SHP77 (cell line): ENCODE measurements at regions not wholly inside any gene's neighbourhood (a gene's known extent, or its start where the extent isn't known, plus 50 kb on each side); places are given as distances from the start of the nearest gene placed in this dataset.
"Not testable (repeated sequence)": the region's sequence is repeated elsewhere in the genome, so short reads cannot be mapped to it uniquely, and the experiment has no call there.

Source experiments
- DNase-seq, 2 experiments: peaks; one replicate each; lab custom pipeline; 2025; lab: John Stamatoyannopoulos, UW

- DNase-seq: no peak
Observed at GRCh38 chr11:112617098-112617425, 344.2 kb upstream of the NCAM1 start.

GRCh38 chr11:112617977-112618826 is 343.0 kb upstream of the NCAM1 start:
- DNase-seq: no peak

GRCh38 chr11:112619106-112619505 is 342.1 kb upstream of the NCAM1 start:
- DNase-seq: no peak

DNA sequence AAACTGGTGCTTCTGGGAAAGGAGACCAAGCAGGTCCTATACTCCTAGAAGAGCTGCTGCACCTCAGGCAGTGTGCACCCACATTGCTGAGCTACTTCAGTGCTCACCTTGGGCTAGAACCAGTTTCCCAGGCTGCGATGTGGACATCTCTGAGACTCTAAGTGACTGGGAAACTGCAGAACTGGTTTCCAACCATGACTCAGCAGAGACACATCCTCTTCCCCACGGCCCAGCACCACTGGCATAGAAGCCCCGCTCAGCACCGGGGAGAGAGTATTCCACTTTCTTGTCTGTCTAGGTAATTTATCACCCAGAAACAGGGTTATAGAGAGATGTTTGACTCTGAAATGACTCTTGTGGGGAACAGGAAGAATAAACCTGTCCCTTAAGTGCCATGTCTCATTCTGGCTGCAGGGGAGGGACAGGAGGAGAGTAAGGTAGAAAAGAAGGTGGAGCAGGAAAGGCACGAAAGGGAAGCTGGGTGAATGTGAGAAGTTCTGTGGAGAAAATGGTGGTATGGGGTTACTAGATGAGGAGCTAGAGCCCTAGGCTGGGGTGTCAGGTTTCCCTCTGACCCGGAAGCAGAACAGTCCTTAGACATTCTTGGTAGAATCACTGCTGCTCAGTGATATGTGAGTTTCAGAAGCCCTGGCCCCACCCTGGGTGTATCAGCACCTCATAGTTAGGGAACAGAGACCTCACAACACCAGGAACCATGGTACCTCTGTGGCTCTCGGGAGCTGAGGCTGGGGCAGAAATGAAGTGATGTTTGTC is 340.4 kb upstream of the NCAM1 start:
- DNase-seq: no peak

GRCh38 chr11:112623057-112623456 is 338.2 kb upstream of the NCAM1 start:
- DNase-seq: no peak

GRCh38 chr11:112624431-112624830 is 336.8 kb upstream of the NCAM1 start:
- DNase-seq: no peak

DNA sequence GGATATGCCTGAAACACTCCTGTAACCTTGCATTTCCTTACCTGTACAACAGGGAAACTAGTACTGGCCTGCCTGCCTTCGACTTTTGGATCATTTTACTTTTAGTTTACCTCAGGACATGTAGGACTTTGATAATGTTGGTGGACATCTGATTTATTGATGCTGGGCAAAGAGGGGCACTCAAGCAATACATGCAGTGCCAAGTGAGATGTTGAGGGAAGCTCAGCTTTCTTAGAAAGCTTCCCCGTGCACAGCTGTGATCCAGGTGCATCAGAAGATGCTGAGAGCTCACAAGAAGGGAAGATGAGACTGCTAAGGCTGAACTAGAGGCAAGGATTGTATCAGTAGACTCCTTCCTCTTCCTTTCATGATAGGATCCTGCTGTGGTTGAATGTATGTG is 336.2 kb upstream of the NCAM1 start:
- DNase-seq: not testable (repeated sequence)

GRCh38 chr11:112625814-112626213 is 335.4 kb upstream of the NCAM1 start:
- no peak for DNase-seq

- no peak for DNase-seq
Observed at GRCh38 chr11:112626731-112627130, 334.5 kb upstream of the NCAM1 start.

DNA sequence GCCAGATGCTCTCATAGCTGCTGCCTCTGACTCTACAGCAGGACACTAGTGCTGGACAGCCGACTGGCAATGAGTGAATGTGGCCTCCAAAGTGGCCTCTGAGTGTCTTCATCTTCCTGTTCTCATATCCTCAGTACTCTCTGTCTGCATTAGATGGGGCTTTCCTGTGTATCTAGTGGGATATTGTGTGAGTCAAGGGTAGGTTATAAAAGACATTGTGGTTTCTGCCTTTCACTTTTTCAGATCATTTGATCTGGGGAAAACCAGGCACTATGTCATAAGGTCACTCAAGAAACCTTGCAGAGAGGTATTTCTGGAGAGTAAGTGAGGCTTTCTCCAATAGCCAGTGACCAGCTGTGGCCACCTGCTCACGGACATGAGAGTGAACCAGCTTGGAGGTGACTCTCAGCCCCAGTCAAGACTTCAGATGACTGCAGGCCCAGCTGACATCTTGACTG is 333.6 kb upstream of the NCAM1 start:
- no peak for DNase-seq

GRCh38 chr11:112628676-112629075 is 332.5 kb upstream of the NCAM1 start:
- DNase-seq: no peak

- DNase-seq: no peak
Observed at GRCh38 chr11:112630496-112630895, 330.7 kb upstream of the NCAM1 start.

DNA sequence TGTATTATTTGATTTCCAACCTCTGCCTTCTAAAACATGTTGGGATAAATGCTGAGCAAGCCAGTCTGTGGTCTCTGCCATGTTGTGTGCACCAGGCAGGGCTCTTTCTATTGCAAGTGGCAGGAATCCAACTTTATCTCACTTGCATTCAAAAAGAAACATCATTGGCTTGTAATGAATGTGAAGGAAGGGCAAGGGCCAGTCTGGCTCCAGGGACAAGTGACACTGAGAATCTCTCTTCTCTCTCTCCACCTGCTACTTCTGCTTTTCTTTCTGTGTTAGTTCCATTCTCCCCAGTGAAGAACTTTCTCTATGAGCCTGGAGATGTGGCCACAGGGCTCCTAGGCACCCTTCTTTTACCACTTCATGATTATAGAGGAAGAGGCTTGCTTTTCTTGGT is 329.9 kb upstream of the NCAM1 start:
- DNase-seq: no peak

DNA sequence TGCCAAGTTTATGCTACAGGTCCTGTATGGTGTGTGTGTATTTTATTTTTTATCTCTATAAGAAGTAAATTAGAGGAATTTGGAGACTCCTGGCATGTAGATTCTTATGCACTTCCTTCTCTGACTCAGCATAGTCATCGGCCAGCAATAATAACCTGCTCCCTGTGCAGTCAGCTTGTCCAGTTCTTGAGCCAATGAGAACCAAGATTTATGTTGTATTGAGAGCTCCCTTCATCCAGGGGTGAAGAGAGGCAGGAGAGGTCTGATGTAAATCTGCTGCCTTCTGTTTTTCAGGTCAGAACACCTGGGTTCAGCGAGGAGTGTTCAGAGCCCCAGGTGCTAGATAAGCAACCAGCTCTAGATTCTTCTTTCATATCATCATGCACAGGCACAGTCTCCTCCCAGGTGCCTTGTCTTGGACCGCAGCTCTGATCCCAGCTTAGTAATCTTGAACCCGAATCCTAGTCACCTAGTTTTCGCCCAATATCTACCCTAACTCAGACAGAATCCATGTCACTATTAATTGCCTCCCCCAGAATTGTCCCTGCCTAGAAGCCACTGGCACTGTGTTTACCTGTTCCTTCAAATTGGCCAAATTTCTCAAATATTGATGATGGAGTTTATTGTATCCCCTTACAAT is 328.2 kb upstream of the NCAM1 start:
- no peak for DNase-seq

- DNase-seq: no peak
Observed at GRCh38 chr11:112634551-112634950, 326.7 kb upstream of the NCAM1 start.

DNA sequence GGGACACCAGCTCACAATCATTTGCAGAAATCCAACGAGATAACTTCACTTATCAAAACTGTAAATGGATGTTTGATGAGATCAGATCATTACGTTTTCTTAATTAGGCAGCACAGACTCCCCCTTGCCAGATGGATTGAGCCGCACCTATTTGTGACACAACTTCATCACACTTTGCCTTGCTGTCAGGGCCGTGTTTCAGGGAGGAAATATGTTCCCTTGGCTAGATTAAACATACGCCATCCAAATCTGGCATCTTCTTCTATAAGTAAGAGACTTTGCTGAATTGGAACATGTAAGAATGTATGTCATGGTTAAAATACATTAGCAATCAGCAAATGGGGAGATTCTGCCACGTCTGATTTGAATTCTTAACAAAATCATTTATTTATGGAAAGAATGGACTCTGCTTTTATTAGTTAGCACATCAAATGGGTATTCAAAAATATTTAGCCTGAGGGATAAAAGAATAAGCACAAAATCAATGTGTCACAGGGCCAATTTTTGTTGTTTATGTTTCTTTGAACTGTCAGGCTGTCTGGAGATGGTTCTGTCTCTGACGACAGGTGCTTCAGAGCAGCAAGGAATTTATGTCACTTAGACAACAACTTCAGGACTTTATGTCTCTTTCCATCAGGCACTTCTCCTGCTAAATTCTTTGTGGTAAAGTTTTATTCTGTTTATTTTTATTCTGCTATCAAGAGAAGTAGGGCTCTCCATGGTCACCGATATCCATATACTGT is 326.1 kb upstream of the NCAM1 start:
- no peak for DNase-seq

DNA sequence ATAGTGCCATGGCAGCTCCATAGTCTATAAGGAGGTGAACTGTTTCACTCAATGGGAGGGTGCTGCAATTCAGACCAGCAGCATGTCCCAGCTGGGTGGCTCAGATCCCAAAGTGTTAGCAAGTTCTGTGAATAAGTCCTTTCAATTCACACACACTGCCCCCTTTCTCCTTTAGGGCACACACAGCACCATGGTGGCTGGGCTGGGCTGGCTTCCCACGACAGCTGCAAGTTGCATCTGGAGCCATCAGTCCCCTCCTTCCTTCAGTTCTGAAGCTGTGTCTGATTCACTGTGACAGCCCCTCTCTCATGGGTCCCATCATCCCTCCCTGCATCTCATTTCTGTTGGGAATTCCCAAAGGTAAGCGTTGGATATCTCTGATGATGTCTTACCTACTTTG is 324.1 kb upstream of the NCAM1 start:
- no peak for DNase-seq

- DNase-seq: no peak
Observed at GRCh38 chr11:112637876-112638275, 323.3 kb upstream of the NCAM1 start.

GRCh38 chr11:112639469-112639868 is 321.8 kb upstream of the NCAM1 start:
- no peak for DNase-seq

- DNase-seq: no peak
Observed at GRCh38 chr11:112643416-112643815, 317.8 kb upstream of the NCAM1 start.

- no peak for DNase-seq
Observed at GRCh38 chr11:112644410-112645131, 316.6 kb upstream of the NCAM1 start.
